HG03565 (cell line): ENCODE measurements at regions not wholly inside any gene's neighbourhood (a gene's known extent, or its start where the extent isn't known, plus 50 kb on each side); places are given as distances from the start of the nearest gene placed in this dataset.
"Not testable (repeated sequence)": the region's sequence is repeated elsewhere in the genome, so short reads cannot be mapped to it uniquely, and the experiment has no call there.

Experiments used
- ATAC-seq: cut with Tn5 transposase; IDR thresholded peaks from one replicate; pipeline ENCODE4 v1.9.1; 2021; ENCODE audit warnings: mild to moderate bottlenecking, moderate library complexity; ENCODE audit not compliant: unreplicated experiment

DNA sequence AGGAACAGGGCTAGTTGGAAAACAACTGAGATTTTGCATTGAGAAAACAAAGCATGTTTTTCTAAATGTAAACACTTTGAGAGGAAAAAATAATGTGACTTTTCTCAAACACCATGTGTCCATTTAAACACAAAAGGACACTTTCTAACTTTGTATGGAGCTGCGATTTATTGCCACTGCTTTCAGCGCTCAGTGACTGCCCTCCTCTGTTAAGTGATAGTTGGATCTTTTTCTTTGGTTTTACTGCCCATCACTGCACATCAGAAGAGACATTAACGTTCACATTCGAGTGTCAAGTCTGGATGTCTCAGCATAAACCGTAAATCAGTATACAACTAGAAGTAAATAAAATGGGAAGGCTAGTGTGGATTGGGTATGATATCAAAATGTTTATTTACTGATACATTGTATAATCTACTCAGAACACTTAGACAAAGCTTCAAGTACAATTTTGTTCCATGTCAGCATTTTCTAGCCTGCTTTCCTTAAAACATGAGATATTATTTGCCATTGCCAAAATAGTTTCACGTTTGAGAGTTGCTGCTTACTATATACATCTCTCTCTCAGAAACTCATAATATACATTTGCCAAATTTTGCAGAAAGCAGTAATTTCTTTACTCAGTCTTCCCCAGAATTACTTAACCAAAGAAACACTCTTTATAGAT lies 237.6 kb downstream of the IKZF2 start:
- ATAC-seq = no peak

DNA sequence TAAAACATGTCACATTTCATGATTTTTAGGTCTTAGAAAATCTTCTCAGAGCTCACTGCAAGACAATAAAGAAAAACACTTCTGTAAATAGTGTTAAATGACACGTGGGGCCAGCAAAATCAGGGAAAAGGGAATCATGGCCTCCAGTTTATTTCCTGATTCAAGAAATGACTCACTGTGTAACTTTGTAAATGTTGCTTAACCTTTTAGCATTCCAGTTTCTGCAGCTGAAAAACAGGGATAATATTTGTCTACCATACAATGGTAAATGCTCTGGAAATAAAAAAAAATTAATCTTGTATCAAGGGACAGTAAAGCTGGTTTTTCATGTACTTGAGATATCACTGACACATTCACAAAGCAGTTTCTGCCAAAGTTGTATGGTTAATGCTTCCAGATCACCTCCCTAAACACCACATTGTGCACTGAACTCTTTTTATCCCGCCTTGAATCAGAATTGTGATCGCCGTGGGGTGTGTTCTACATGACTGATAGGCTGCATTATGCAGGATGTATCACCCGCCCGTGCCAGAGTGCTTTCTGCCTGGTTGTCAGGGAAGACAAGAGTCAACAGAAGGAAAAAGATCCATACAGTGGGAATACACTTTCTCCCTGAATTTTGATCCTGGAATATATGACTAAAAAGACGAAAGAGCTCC lies 238.8 kb downstream of the IKZF2 start:
- no peak for ATAC-seq

DNA sequence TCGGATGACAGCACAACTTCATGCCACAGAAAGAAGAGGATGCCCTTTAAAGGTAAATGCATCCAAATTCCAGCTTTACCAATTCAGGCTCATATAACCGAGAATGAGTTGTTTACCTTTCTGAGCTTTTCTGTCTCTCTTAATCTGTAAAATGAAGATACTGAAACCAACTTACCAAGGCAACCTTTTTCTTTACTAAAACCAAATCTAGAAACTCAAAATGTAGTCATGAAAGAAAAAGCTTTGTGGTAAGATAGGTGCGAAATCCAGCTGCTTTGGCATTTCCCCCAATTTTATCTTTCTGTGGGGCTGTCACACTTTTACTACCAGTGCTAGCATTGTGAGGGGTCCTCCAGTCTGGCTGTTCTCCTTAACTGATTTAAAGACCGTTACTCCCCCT lies 240.4 kb downstream of the IKZF2 start:
- no peak for ATAC-seq

- no peak for ATAC-seq
Measured at GRCh38 chr2:212908682-212909435, 242.6 kb downstream of the IKZF2 start.

DNA sequence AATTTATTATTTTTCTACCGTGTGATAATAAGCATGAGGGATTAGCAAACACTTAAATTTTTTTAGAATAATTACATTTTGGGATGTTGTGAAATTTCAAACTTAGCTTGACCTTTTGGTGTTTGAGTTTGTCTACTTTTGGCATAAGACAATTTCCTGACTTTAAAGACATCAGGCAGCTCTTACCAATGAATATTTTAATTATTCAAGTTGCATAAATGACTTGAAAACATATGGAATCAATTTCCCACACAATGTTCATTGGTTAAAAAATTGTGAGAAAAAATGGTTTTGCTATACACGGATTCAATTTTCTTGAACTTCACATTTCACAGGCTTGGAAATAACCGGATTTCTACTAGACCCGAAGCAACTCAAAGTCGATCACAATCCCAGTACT lies 243.4 kb downstream of the IKZF2 start:
- ATAC-seq = no peak

- ATAC-seq = no peak
Measured at GRCh38 chr2:212906620-212907019, 244.8 kb downstream of the IKZF2 start.

DNA sequence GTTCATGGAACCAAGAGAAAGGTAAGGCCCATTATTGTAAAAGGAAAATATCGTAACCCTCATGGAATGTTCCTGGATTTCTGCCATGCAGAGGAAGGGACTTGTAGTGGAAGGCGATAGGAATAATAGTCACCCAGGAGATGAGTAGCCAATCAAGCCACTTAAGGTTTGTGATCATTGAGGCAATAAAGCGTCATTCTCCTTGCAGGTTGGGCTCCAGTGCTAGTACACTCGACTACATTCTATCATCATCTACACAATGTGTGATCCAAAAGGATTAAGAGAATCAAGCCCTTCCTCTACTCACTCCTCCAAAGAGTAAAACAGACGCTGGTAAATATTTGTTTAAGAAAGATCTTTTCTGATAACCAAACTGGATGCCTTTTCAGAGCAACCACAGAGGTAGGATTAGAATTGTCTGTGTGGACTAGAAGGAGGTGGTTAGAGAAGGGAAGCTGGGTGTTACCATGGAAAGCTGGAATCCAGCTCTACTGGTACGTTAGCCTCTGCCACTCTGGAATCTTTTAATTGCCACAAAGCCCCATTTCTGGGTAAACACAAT lies 245.7 kb downstream of the IKZF2 start:
- no peak for ATAC-seq

GRCh38 chr2:212904646-212905045 lies 246.8 kb downstream of the IKZF2 start:
- no peak for ATAC-seq

DNA sequence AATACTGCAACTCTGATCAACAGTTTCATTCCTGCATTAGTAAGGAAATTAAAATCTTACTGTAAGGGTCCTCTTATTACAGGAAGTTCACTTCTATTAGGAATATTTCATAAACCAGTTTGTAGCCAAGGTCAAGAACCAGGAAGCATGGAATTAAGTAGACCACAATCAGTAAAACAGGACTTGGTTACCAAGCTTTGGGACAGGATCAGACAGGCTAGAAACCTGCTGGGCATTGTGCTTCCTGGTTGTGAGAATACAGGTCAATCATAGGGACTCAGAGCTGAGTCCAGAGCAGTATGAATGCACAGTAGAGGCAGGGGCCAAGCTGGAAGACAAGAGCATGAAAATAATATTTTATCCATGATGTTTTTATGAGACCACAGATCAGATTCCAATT lies 248.0 kb downstream of the IKZF2 start:
- ATAC-seq = no peak

DNA sequence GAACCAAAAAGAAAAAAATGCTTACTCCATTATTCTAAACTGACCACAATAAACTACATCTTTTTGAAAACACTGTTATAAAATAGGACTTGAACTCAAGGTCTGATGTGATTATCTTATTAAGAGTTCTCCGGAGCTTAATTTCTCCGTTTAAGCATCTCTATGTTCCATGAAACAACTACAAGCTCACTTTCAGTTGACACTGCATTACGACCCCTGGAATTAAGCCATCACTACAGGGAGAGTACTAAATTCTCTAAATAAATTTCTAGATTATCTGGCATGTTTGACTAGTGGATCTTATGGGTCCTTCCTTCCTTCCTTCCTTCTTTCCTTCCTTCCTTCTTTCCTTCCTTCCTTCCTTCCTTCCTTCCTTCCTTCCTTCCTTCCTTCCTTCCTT lies 249.0 kb downstream of the IKZF2 start:
- no peak for ATAC-seq

- ATAC-seq = no peak
Measured at GRCh38 chr2:212901604-212902275, 249.7 kb downstream of the IKZF2 start.

- ATAC-seq = no peak
Measured at GRCh38 chr2:212900715-212901114, 250.7 kb downstream of the IKZF2 start.

GRCh38 chr2:212898011-212898410 lies 253.4 kb downstream of the IKZF2 start:
- ATAC-seq = no peak

- ATAC-seq = no peak
Measured at GRCh38 chr2:212897296-212897695, 254.1 kb downstream of the IKZF2 start.

DNA sequence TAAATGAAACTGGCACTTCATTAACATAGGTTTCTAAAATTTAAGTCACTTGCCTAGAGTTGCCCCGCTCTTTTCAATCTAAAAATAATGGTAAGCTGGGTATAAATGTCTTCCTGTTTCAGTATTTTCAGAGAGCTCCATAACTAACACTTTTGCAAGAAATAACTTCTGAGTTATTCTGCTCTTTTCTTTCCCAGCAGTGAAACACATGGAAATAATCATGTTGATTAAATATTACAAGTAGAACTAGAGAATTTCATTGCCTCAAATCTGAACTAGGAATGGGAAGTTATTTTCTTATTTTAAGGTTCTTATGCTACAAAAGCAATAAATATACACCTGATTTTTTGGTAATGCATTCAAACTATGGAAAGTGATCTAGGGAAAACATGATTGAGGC lies 257.4 kb downstream of the IKZF2 start:
- no peak for ATAC-seq

- ATAC-seq = no peak
Measured at GRCh38 chr2:212893216-212893615, 258.2 kb downstream of the IKZF2 start.

DNA sequence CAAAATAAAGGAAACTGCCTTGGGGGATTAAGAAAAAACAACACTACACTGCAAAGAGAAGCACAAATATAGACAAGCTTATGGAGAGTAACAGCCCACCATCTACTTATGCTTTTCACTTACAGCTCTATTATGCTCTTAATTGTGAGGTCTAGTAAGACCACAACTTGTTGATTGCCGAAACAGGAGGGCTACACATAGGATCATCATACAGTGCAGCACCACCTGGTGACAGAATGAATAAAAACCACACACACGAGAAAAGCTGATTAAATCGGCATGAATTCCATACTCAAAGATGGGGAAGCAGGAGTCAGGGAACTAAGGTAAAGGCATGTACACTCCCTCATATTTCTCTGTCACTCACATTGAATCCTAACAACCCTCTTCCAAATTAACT lies 259.2 kb downstream of the IKZF2 start:
- ATAC-seq = no peak

GRCh38 chr2:212891580-212891979 lies 259.8 kb downstream of the IKZF2 start:
- ATAC-seq = no peak

DNA sequence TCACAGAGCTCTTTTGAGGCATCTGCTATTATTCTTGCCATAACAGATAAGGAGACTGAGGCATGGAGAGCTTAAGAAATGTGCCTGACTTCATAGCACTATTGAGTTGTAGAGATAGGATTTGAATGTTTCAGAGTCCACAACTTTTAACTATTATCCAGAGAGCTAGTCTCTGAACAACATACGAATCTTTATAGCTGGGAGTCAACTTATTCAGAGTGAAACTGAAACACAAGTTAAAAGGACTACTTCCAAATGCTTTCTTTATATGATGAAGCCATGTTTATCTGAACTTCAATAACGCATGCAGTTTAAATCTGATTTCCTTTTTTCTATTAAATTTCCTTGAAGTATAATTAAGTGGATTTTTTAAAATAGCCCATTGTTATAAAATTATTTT lies 268.8 kb downstream of the IKZF2 start:
- no peak for ATAC-seq

DNA sequence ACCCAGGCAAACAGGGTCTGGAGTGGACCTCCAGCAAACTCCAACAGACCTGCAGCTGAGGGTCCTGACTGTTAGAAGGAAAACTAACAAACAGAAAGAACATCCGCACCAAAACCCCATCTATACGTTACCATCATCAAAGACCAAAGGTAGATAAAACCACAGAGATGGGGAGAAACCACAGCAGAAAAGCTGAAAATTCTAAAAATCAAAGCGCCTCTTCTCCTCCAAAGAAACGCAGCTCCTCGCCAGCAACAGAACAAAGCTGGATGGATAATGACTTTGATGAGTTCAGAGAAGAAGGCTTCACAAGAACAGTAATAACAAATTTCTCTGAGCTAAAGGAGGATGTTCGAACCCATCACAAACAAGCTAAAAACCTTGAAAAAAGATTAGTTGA lies 274.9 kb downstream of the IKZF2 start:
- not testable (repeated sequence) for ATAC-seq

DNA sequence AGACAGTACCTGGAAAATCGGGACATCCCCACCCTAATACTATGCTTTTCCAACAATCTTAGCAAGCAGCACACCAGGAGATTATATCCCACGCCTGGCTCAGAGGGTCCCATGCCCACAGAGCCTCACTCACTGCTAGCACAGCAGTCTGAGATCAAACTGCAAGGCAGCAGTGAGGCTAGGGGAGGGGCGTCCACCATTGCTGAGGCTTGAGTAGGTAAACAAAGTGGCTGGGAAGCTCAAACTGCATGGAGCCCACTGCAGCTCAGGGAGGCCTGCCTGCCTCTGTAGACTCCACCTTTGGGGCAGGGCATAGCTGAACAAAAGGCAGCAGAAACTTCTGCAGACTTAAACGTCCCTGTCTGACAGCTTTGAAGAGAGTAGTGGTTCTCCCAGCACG lies 275.5 kb downstream of the IKZF2 start:
- ATAC-seq = not testable (repeated sequence)
